SK-N-SH treated with all-trans-retinoic acid at 6 μM for 48 hours (cell line): ENCODE measurements at regions not wholly inside any gene's neighbourhood (a gene's known extent, or its start where the extent isn't known, plus 50 kb on each side); places are given as distances from the start of the nearest gene placed in this dataset.

Experiments
- PPARA ChIP-seq: fragments of 250-450 bp; sonication (Bioruptor Pico); IDR thresholded peaks from 2 replicates; pipeline ENCODE4 v1.5.0; 2020; ENCODE audit warnings: mild to moderate bottlenecking, borderline replicate concordance
- RARB ChIP-seq: fragments of 250-450 bp; sonication (Bioruptor Pico); IDR thresholded peaks from 2 replicates; pipeline ENCODE4 v1.8.0; 2021; ENCODE audit warnings: mild to moderate bottlenecking, moderate library complexity
- TCF4 ChIP-seq: fragments of 250-450 bp; sonication (Bioruptor Pico); IDR thresholded peaks from 2 replicates; pipeline ENCODE4 v1.8.0; 2021; ENCODE audit warnings: mild to moderate bottlenecking, moderate library complexity, borderline replicate concordance
- TF ChIP-seq, protein P1 (sequence below): fragments of 250-450 bp; sonication (Bioruptor Pico); IDR thresholded peaks from 2 replicates; pipeline ENCODE4 v1.5.0; 2020; ENCODE audit warnings: mild to moderate bottlenecking, moderate library complexity

DNA sequence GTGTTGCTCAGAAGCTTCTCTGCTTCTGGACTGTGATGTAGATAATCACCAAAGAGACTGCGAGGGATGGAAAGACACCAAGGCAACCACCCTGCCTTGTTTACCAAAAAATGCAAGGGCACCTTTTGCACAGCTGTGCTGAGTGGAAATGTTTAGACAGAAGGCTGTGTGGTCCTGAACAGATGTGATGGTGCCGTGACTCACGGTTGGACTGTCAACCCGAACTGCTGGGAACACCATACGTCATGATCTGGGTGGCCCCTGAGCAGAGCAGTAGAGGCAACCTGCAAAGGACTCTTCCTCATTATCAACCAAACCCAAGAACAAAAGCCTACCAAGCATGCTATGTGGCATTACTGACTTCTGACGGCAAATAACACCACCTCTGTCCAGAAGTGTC, 61.3 kb upstream of the LPP start:
- TF ChIP-seq RARB (CRISPR knock-in tag) (no peak), TCF4 (CRISPR knock-in tag) (no peak), PPARA (CRISPR knock-in tag) (no peak)
- TF ChIP-seq, protein P1, sequence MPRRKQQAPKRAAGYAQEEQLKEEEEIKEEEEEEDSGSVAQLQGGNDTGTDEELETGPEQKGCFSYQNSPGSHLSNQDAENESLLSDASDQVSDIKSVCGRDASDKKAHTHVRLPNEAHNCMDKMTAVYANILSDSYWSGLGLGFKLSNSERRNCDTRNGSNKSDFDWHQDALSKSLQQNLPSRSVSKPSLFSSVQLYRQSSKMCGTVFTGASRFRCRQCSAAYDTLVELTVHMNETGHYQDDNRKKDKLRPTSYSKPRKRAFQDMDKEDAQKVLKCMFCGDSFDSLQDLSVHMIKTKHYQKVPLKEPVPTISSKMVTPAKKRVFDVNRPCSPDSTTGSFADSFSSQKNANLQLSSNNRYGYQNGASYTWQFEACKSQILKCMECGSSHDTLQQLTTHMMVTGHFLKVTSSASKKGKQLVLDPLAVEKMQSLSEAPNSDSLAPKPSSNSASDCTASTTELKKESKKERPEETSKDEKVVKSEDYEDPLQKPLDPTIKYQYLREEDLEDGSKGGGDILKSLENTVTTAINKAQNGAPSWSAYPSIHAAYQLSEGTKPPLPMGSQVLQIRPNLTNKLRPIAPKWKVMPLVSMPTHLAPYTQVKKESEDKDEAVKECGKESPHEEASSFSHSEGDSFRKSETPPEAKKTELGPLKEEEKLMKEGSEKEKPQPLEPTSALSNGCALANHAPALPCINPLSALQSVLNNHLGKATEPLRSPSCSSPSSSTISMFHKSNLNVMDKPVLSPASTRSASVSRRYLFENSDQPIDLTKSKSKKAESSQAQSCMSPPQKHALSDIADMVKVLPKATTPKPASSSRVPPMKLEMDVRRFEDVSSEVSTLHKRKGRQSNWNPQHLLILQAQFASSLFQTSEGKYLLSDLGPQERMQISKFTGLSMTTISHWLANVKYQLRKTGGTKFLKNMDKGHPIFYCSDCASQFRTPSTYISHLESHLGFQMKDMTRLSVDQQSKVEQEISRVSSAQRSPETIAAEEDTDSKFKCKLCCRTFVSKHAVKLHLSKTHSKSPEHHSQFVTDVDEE (CRISPR knock-in tag), result no peak
